Keratinocyte (primary cell): ENCODE measurements at regions not wholly inside any gene's neighbourhood (a gene's known extent, or its start where the extent isn't known, plus 50 kb on each side); places are given as distances from the start of the nearest gene placed in this dataset.

Experiments used
- EZH2 ChIP-seq: IDR thresholded peaks from one replicate; pipeline ENCODE4 v1.6.1; 2012; ENCODE audit warnings: inconsistent platforms, mild to moderate bottlenecking, low read length, moderate library complexity
- TF ChIP-seq, protein P1 (sequence below), 3 experiments: IDR thresholded peaks in 1 of 3; conservative IDR thresholded peaks in 1 of 3; optimal IDR thresholded peaks in 1 of 3; 2 replicates in 2 of 3; 3 replicates in 1 of 3; pipeline versions ENCODE3 to v1.5.1; 2011; ENCODE audit warnings: low read length in 3 of 3, mild to moderate bottlenecking in 3 of 3, moderate library complexity in 2 of 3, control low read depth in 1 of 3, inconsistent platforms in 1 of 3; ENCODE audit not compliant: insufficient read depth in 2 of 3; ENCODE audit errors: extremely low read depth in 1 of 3

DNA sequence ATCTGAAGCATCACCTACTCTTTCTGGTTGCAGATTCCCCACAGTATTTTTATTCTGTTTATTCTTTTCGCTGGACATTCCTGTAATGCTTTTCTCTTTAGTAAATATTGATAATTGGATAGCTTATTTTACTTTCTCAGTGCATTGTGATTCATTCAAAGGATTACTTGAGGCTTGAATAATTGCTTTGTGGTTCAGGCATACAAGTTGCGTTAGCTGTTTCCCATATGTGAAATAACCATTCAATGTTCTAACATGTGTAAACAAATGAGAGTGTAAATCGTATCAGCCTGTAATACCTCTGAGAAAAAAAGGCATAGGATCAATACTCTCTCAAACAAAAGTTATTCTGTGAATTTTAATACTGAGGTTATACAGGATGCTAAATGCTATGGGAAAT, 1004.2 kb upstream of the SEL1L start:
- TF ChIP-seq, protein P1, sequence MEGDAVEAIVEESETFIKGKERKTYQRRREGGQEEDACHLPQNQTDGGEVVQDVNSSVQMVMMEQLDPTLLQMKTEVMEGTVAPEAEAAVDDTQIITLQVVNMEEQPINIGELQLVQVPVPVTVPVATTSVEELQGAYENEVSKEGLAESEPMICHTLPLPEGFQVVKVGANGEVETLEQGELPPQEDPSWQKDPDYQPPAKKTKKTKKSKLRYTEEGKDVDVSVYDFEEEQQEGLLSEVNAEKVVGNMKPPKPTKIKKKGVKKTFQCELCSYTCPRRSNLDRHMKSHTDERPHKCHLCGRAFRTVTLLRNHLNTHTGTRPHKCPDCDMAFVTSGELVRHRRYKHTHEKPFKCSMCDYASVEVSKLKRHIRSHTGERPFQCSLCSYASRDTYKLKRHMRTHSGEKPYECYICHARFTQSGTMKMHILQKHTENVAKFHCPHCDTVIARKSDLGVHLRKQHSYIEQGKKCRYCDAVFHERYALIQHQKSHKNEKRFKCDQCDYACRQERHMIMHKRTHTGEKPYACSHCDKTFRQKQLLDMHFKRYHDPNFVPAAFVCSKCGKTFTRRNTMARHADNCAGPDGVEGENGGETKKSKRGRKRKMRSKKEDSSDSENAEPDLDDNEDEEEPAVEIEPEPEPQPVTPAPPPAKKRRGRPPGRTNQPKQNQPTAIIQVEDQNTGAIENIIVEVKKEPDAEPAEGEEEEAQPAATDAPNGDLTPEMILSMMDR (optimal IDR thresholded peaks at IDR 0.05 in 1 of 3, IDR thresholded peaks at IDR 0.05 in 1 of 3, conservative IDR thresholded peaks at IDR 0.05 in 1 of 3; ENCODE audit: extremely low read depth in 1 of 3, insufficient read depth in 2 of 3, low read length in 3 of 3): no peak
- no peak for TF ChIP-seq EZH2
